Astrocyte (in vitro differentiated cells and primary cell): ENCODE measurements at regions not wholly inside any gene's neighbourhood (a gene's known extent, or its start where the extent isn't known, plus 50 kb on each side); places are given as distances from the start of the nearest gene placed in this dataset.

Source experiments
- DNase-seq: peaks from one replicate; pipeline ENCODE4 v3.0.0-alpha.2; 2010; ENCODE audit warnings: low read depth
- FAIRE-seq: peaks from 2 replicates; lab custom pipeline; 2011; peaks lifted over from hg19 to GRCh38; lab: Jason Lieb, UNC
- H2AFZ ChIP-seq: 2 replicates; pipeline ENCODE4 v1.6.0; 2012; ENCODE audit warnings: low read depth, low read length, inconsistent platforms
- H3K27ac ChIP-seq: 2 replicates; pipeline ENCODE4 v1.5.1; 2011; ENCODE audit warnings: low read depth, low read length, inconsistent platforms
- H3K27me3 ChIP-seq: 2 replicates; pipeline ENCODE4 v1.6.0; 2011; ENCODE audit warnings: low read length, inconsistent platforms; ENCODE audit not compliant: insufficient read depth
- H3K36me3 ChIP-seq: 2 replicates; pipeline ENCODE4 v1.5.1; 2011; ENCODE audit warnings: low read length, inconsistent platforms; ENCODE audit not compliant: insufficient read depth
- H3K4me1 ChIP-seq: 2 replicates; pipeline ENCODE4 v1.5.1; 2011; ENCODE audit warnings: low read length, inconsistent platforms; ENCODE audit not compliant: insufficient read depth
- H3K4me2 ChIP-seq: 2 replicates; pipeline ENCODE4 v1.6.0; 2012; ENCODE audit warnings: low read length, inconsistent platforms
- H3K4me3 ChIP-seq: 2 replicates; pipeline ENCODE4 v1.5.1; 2011; ENCODE audit warnings: low read depth, mild to moderate bottlenecking, low read length, inconsistent platforms; ENCODE audit not compliant: insufficient read depth
- H3K79me2 ChIP-seq: 2 replicates; pipeline ENCODE4 v1.6.0; 2012; ENCODE audit warnings: mild to moderate bottlenecking, low read length, inconsistent platforms; ENCODE audit not compliant: insufficient read depth
- H3K9ac ChIP-seq: 2 replicates; pipeline ENCODE4 v1.6.0; 2012; ENCODE audit warnings: mild to moderate bottlenecking, low read length, inconsistent platforms
- H3K9me3 ChIP-seq: 2 replicates; pipeline ENCODE4 v1.5.1; 2012; ENCODE audit warnings: low read depth, mild to moderate bottlenecking, low read length, inconsistent platforms; ENCODE audit not compliant: insufficient read depth
- H4K20me1 ChIP-seq: 2 replicates; pipeline ENCODE4 v1.6.0; 2012; ENCODE audit warnings: low read length, inconsistent platforms; ENCODE audit not compliant: insufficient read depth
- H3K27ac Mint-ChIP-seq: one replicate; pipeline ENCODE4 v1.8.0; 2021; ENCODE audit warnings: mild to moderate bottlenecking, mixed read lengths; ENCODE audit not compliant: unreplicated experiment
- H3K27me3 Mint-ChIP-seq: one replicate; pipeline ENCODE4 v1.8.0; 2021; ENCODE audit warnings: low read depth, mixed read lengths; ENCODE audit not compliant: unreplicated experiment
- H3K36me3 Mint-ChIP-seq: one replicate; pipeline ENCODE4 v1.8.0; 2021; ENCODE audit warnings: low read depth, mixed read lengths; ENCODE audit not compliant: unreplicated experiment
- H3K4me1 Mint-ChIP-seq: one replicate; pipeline ENCODE4 v1.8.0; 2021; ENCODE audit warnings: low read depth, mixed read lengths; ENCODE audit not compliant: unreplicated experiment
- H3K4me3 Mint-ChIP-seq: one replicate; pipeline ENCODE4 v1.8.0; 2021; ENCODE audit warnings: mild to moderate bottlenecking, moderate library complexity, mixed read lengths; ENCODE audit not compliant: unreplicated experiment
- H3K9me3 Mint-ChIP-seq: one replicate; pipeline ENCODE4 v1.8.0; 2021; ENCODE audit warnings: mild to moderate bottlenecking, mixed read lengths; ENCODE audit not compliant: unreplicated experiment
- CTCF ChIP-seq: IDR thresholded peaks from 2 replicates; pipeline ENCODE4 v1.5.1; 2011; ENCODE audit warnings: low read depth, mild to moderate bottlenecking, inconsistent platforms, low read length, moderate library complexity; ENCODE audit not compliant: insufficient read depth
- EZH2 ChIP-seq: IDR thresholded peaks from 2 replicates; pipeline ENCODE4 v1.6.1; 2012; ENCODE audit warnings: mild to moderate bottlenecking, low read length, inconsistent platforms; ENCODE audit not compliant: insufficient read depth

DNA sequence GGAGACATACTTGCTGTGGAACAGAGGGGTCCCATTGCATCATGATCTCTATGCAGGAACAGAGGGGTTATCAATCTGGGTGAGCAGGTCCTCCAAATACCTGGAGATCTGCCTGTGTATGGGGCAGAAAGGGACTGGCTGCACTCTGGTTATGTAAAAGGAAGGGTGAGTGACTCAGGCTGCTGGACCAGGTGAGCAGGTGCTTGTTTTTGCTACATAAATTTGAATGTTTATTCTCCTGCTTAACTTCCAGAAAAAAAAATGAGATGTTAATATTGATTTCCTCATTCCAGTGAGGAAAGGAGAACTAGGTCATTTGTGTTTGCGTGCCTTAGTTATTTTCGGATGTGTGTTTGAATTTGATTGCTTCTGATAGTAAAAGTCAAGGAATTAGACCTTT is 225.8 kb upstream of the TRAM1L1 start:
- Histone ChIP-seq H3K4me1 (no peaks in the 10 kb centered on the region), H3K9me3 (no peaks in the 10 kb centered on the region), H3K9ac (no peak overlapping the region), H2AFZ (no peak overlapping the region), H3K36me3 (no peaks in the 10 kb centered on the region), H4K20me1 (no peaks in the 10 kb centered on the region), H3K4me3 (no peak overlapping the region), H3K79me2 (no peaks in the 10 kb centered on the region), H3K4me2 (no peak overlapping the region), H3K27ac (no peak overlapping the region), H3K27me3 (no peaks in the 10 kb centered on the region)
- H3K9me3 Mint-ChIP-seq = peaks cover 3% of the 10 kb centered on the region
- no peak overlapping the region for H3K4me3 Mint-ChIP-seq
- no peaks in the 10 kb centered on the region for H3K36me3 Mint-ChIP-seq
- no peaks in the 10 kb centered on the region for H3K27me3 Mint-ChIP-seq
- no peaks in the 10 kb centered on the region for H3K4me1 Mint-ChIP-seq
- H3K27ac Mint-ChIP-seq = no peak overlapping the region
- DNase-seq (no peak), FAIRE-seq (no peak)
- TF ChIP-seq EZH2 (no peak), CTCF (no peak)

GRCh38 chr4:117311989-117312388 is 226.6 kb upstream of the TRAM1L1 start:
- no peak overlapping the region for H3K27ac ChIP-seq
- H3K4me1 ChIP-seq = no peaks in the 10 kb centered on the region
- Mint-ChIP-seq H3K27ac (no peak overlapping the region), H3K9me3 (peaks cover 3% of the 10 kb centered on the region), H3K4me3 (no peak overlapping the region), H3K36me3 (no peaks in the 10 kb centered on the region), H3K27me3 (no peaks in the 10 kb centered on the region), H3K4me1 (no peaks in the 10 kb centered on the region)
- no peak overlapping the region for H2AFZ ChIP-seq
- no peaks in the 10 kb centered on the region for H3K36me3 ChIP-seq
- H3K9ac ChIP-seq = no peak overlapping the region
- no peak overlapping the region for H3K4me3 ChIP-seq
- no peaks in the 10 kb centered on the region for H3K27me3 ChIP-seq
- H4K20me1 ChIP-seq = no peaks in the 10 kb centered on the region
- no peak for TF ChIP-seq CTCF
- TF ChIP-seq EZH2 = no peak
- H3K4me2 ChIP-seq = no peak overlapping the region
- H3K79me2 ChIP-seq = no peaks in the 10 kb centered on the region
- DNase-seq (no peak), FAIRE-seq (no peak)
- H3K9me3 ChIP-seq = no peaks in the 10 kb centered on the region

DNA sequence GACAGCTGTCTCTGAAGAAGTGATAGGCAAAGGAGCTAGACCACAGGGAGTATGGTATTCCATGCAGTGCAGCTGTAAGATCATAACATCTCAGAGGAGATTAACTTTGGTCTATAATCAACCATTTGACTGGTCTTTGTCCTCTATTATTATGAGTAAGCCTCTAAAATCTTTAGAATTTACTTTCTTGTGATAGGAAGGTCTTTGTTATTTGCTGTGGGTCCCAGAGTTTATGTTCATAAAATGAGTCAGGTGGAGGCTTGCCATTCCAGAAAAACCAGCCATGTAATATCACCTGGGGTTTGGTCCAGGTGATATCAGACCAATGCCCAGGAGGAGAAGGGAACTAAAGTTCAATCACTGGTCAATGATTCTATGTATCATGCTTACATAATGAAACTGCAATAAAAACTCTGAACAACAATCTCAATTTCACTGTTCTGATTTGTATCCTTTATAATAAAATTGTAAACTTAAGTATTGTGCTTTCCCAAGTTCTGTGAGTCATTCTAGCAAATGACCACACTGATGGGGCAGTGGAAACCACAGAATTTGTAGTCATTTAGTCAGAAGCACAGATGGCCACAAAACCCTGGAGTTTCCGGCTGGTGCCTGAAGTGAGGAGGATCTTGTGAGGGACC is 239.6 kb upstream of the TRAM1L1 start:
- H3K9me3 Mint-ChIP-seq = no peaks in the 10 kb centered on the region
- Histone ChIP-seq H2AFZ (no peak overlapping the region), H3K4me2 (peak overlapping the region; percentile 82), H3K79me2 (peaks cover 27% of the 10 kb centered on the region), H4K20me1 (no peaks in the 10 kb centered on the region), H3K4me3 (peak overlapping the region; percentile 56), H3K9ac (peak overlapping the region; percentile 77), H3K36me3 (no peaks in the 10 kb centered on the region), H3K9me3 (no peaks in the 10 kb centered on the region), H3K27me3 (no peaks in the 10 kb centered on the region), H3K4me1 (peaks cover 23% of the 10 kb centered on the region), H3K27ac (peak overlapping the region; percentile 93)
- peak; percentile 17 for FAIRE-seq
- TF ChIP-seq CTCF = no peak
- TF ChIP-seq EZH2 = no peak
- no peaks in the 10 kb centered on the region for H3K27me3 Mint-ChIP-seq
- DNase-seq = peak; percentile 97
- H3K4me1 Mint-ChIP-seq = peaks cover 27% of the 10 kb centered on the region
- H3K27ac Mint-ChIP-seq = peak overlapping the region; percentile 97
- no peaks in the 10 kb centered on the region for H3K36me3 Mint-ChIP-seq
- H3K4me3 Mint-ChIP-seq = peak overlapping the region; percentile 89
